ENCODE measurements at regions not wholly inside any gene's neighbourhood (a gene's known extent, or its start where the extent isn't known, plus 50 kb on each side); places are given as distances from the start of the nearest gene placed in this dataset.

GRCh38 chr3:180802837-180803236 lies 109.6 kb upstream of the FXR1 start:
- Histone ChIP-seq H3K27me3 (replicated peaks in 1 of 2; ENCODE audit: control insufficient read depth in 2 of 2, extremely low read depth in 1 of 2, insufficient read depth in 2 of 2, low read length in 1 of 2) (no peaks in the 10 kb centered on the region), H3K27ac (ENCODE audit: low read length) (no peak overlapping the region), H3K36me3 (ENCODE audit: control insufficient read depth in 2 of 2, extremely low read depth in 1 of 2, insufficient read depth in 1 of 2, low read length in 1 of 2) (no peaks in the 10 kb centered on the region), H3K9me3 (no peaks in the 10 kb centered on the region), H3K4me1 (ENCODE audit: control insufficient read depth in 1 of 2, extremely low read depth in 1 of 2, insufficient read depth in 2 of 2, low read length in 2 of 2) (no peaks in the 10 kb centered on the region), H3K4me3 (ENCODE audit: control insufficient read depth in 1 of 2, extremely low read depth in 1 of 2, low read length in 1 of 2) (no peak overlapping the region)
- H3K4me3 Mint-ChIP-seq: no peak overlapping the region
- H3K36me3 Mint-ChIP-seq: no peaks in the 10 kb centered on the region
- H3K27me3 Mint-ChIP-seq: peaks cover 6 to 20% of the 10 kb centered on the region in 2 donors
- CTCF ChIA-PET: no interaction called here
- H3K4me1 Mint-ChIP-seq: no peaks in the 10 kb centered on the region
- ATAC-seq (replicated peaks in 1 of 4): no peak
- POLR2A ChIA-PET: no interaction called here
- no peaks in the 10 kb centered on the region for H3K9me3 Mint-ChIP-seq
- no peak for DNase-seq
- H3K27ac Mint-ChIP-seq: no peak overlapping the region

- no peaks in the 10 kb centered on the region for H3K4me1 ChIP-seq (ENCODE audit: control insufficient read depth in 1 of 2, extremely low read depth in 1 of 2, insufficient read depth in 2 of 2, low read length in 2 of 2)
- no peaks in the 10 kb centered on the region for H3K9me3 Mint-ChIP-seq
- no peak overlapping the region for H3K4me3 Mint-ChIP-seq
- H3K9me3 ChIP-seq: no peaks in the 10 kb centered on the region
- peaks cover 0 to 7% of the 10 kb centered on the region in 2 donors for H3K27me3 Mint-ChIP-seq
- no peaks in the 10 kb centered on the region for H3K27me3 ChIP-seq (replicated peaks in 1 of 2; ENCODE audit: control insufficient read depth in 2 of 2, extremely low read depth in 1 of 2, insufficient read depth in 2 of 2, low read length in 1 of 2)
- no peaks in the 10 kb centered on the region for H3K36me3 ChIP-seq (ENCODE audit: control insufficient read depth in 2 of 2, extremely low read depth in 1 of 2, insufficient read depth in 1 of 2, low read length in 1 of 2)
- DNase-seq (no peak), ATAC-seq (replicated peaks in 1 of 4) (no peak)
- H3K27ac ChIP-seq (ENCODE audit: low read length): no peak overlapping the region
- no peaks in the 10 kb centered on the region for H3K4me1 Mint-ChIP-seq
- WGBS (ENCODE audit: insufficient coverage): no CpG with 5 or more reads among the region's 6 CpGs
- ChIA-PET POLR2A (no interaction called here), CTCF (no interaction called here)
- no peak overlapping the region for H3K4me3 ChIP-seq (ENCODE audit: control insufficient read depth in 1 of 2, extremely low read depth in 1 of 2, low read length in 1 of 2)
- H3K27ac Mint-ChIP-seq: no peak overlapping the region
- H3K36me3 Mint-ChIP-seq: no peaks in the 10 kb centered on the region
Measured at GRCh38 chr3:180804916-180805315, 107.6 kb upstream of the FXR1 start.

GRCh38 chr3:180808823-180809575 lies 103.5 kb upstream of the FXR1 start:
- Histone ChIP-seq H3K9me3 (no peaks in the 10 kb centered on the region), H3K36me3 (ENCODE audit: control insufficient read depth in 2 of 2, extremely low read depth in 1 of 2, insufficient read depth in 1 of 2, low read length in 1 of 2) (no peaks in the 10 kb centered on the region), H3K27ac (ENCODE audit: low read length) (no peak overlapping the region), H3K4me3 (ENCODE audit: control insufficient read depth in 1 of 2, extremely low read depth in 1 of 2, low read length in 1 of 2) (no peak overlapping the region), H3K4me1 (ENCODE audit: control insufficient read depth in 1 of 2, extremely low read depth in 1 of 2, insufficient read depth in 2 of 2, low read length in 2 of 2) (no peaks in the 10 kb centered on the region), H3K27me3 (replicated peaks in 1 of 2; ENCODE audit: control insufficient read depth in 2 of 2, extremely low read depth in 1 of 2, insufficient read depth in 2 of 2, low read length in 1 of 2) (no peaks in the 10 kb centered on the region)
- CTCF ChIA-PET: no interaction called here
- Mint-ChIP-seq H3K27me3 (peaks cover 0 to 2% of the 10 kb centered on the region in 2 donors), H3K36me3 (no peaks in the 10 kb centered on the region), H3K4me1 (no peaks in the 10 kb centered on the region), H3K9me3 (no peaks in the 10 kb centered on the region), H3K27ac (no peak overlapping the region), H3K4me3 (no peak overlapping the region)
- POLR2A ChIA-PET: interaction anchor here in 1 of 2 donors (0.5 kb wide), 1 partner anchor 54 kb away, joined by 5 read pairs; no protein-coding TSS in a partner anchor
- DNase-seq: no peak
- no peak for ATAC-seq (replicated peaks in 1 of 4)
- 0% methylated on average over 1 of the region's 1 CpG for WGBS (ENCODE audit: insufficient coverage)

- POLR2A ChIA-PET: no interaction called here
- Mint-ChIP-seq H3K9me3 (peaks cover 0 to 4% (median 0%) of the 10 kb centered on the region in 3 donors), H3K27me3 (peaks cover 3 to 7% of the 10 kb centered on the region in 2 donors), H3K27ac (no peak overlapping the region), H3K36me3 (no peaks in the 10 kb centered on the region), H3K4me1 (no peaks in the 10 kb centered on the region), H3K4me3 (no peak overlapping the region)
- Histone ChIP-seq H3K9me3 (no peaks in the 10 kb centered on the region), H3K36me3 (ENCODE audit: control insufficient read depth in 2 of 2, extremely low read depth in 1 of 2, insufficient read depth in 1 of 2, low read length in 1 of 2) (no peaks in the 10 kb centered on the region), H3K27ac (ENCODE audit: low read length) (no peak overlapping the region), H3K4me1 (ENCODE audit: control insufficient read depth in 1 of 2, extremely low read depth in 1 of 2, insufficient read depth in 2 of 2, low read length in 2 of 2) (no peaks in the 10 kb centered on the region), H3K27me3 (replicated peaks in 1 of 2; ENCODE audit: control insufficient read depth in 2 of 2, extremely low read depth in 1 of 2, insufficient read depth in 2 of 2, low read length in 1 of 2) (peaks cover 0 to 8% of the 10 kb centered on the region in 2 experiments), H3K4me3 (ENCODE audit: control insufficient read depth in 1 of 2, extremely low read depth in 1 of 2, low read length in 1 of 2) (no peak overlapping the region)
- no peak for ATAC-seq (replicated peaks in 1 of 4)
- WGBS (ENCODE audit: insufficient coverage): 90% methylated on average over 15 of the region's 15 CpGs
- CTCF ChIA-PET: no interaction called here
- no peak for DNase-seq
Measured at GRCh38 chr3:180820400-180820799, 92.1 kb upstream of the FXR1 start.

- Mint-ChIP-seq H3K4me1 (no peaks in the 10 kb centered on the region), H3K36me3 (no peaks in the 10 kb centered on the region), H3K27me3 (peaks cover 3 to 5% of the 10 kb centered on the region in 2 donors), H3K9me3 (no peaks in the 10 kb centered on the region), H3K4me3 (no peak overlapping the region), H3K27ac (no peak overlapping the region)
- CTCF ChIA-PET: no interaction called here
- no peak overlapping the region for H3K27ac ChIP-seq (ENCODE audit: low read length)
- H3K36me3 ChIP-seq (ENCODE audit: control insufficient read depth in 2 of 2, extremely low read depth in 1 of 2, insufficient read depth in 1 of 2, low read length in 1 of 2): no peaks in the 10 kb centered on the region
- no peaks in the 10 kb centered on the region for H3K9me3 ChIP-seq
- no peak for ATAC-seq (replicated peaks in 1 of 4)
- no peak overlapping the region for H3K4me3 ChIP-seq (ENCODE audit: control insufficient read depth in 1 of 2, extremely low read depth in 1 of 2, low read length in 1 of 2)
- H3K4me1 ChIP-seq (ENCODE audit: control insufficient read depth in 1 of 2, extremely low read depth in 1 of 2, insufficient read depth in 2 of 2, low read length in 2 of 2): no peaks in the 10 kb centered on the region
- POLR2A ChIA-PET: no interaction called here
- no peak for DNase-seq
- H3K27me3 ChIP-seq (replicated peaks in 1 of 2; ENCODE audit: control insufficient read depth in 2 of 2, extremely low read depth in 1 of 2, insufficient read depth in 2 of 2, low read length in 1 of 2): peaks cover 0 to 8% of the 10 kb centered on the region in 2 experiments
- WGBS (ENCODE audit: insufficient coverage): no CpG with 5 or more reads among the region's 2 CpGs
Measured at GRCh38 chr3:180825964-180826363, 86.5 kb upstream of the FXR1 start.

DNA sequence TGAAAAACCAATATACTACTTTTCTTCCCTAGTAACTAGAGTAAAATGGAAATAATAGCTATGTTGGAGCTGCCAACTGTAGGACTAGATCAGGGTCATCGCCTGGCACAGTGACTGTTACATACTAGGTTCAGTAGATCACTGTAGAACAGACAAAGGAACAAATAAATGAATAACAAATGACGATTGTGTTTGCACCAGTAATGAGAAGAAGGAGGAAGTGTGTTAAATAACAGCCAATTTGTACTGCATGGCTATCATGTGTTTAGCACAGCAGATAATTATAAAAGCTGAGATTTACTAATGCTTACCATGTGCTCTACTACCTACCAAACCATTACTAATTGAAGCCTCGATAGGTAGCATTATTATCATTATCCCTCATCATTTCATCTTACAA lies 85.3 kb upstream of the FXR1 start:
- POLR2A ChIA-PET: no interaction called here
- Histone ChIP-seq H3K4me3 (ENCODE audit: control insufficient read depth in 1 of 2, extremely low read depth in 1 of 2, low read length in 1 of 2) (no peak overlapping the region), H3K27ac (ENCODE audit: low read length) (no peak overlapping the region), H3K36me3 (ENCODE audit: control insufficient read depth in 2 of 2, extremely low read depth in 1 of 2, insufficient read depth in 1 of 2, low read length in 1 of 2) (no peaks in the 10 kb centered on the region), H3K9me3 (no peaks in the 10 kb centered on the region), H3K4me1 (ENCODE audit: control insufficient read depth in 1 of 2, extremely low read depth in 1 of 2, insufficient read depth in 2 of 2, low read length in 2 of 2) (no peaks in the 10 kb centered on the region), H3K27me3 (replicated peaks in 1 of 2; ENCODE audit: control insufficient read depth in 2 of 2, extremely low read depth in 1 of 2, insufficient read depth in 2 of 2, low read length in 1 of 2) (peaks cover 0 to 4% of the 10 kb centered on the region in 2 experiments)
- H3K27me3 Mint-ChIP-seq: peaks cover 0 to 3% of the 10 kb centered on the region in 2 donors
- WGBS (ENCODE audit: insufficient coverage): 100% methylated on average over 1 of the region's 3 CpGs
- no peak for ATAC-seq (replicated peaks in 1 of 4)
- no peak overlapping the region for H3K27ac Mint-ChIP-seq
- H3K36me3 Mint-ChIP-seq: no peaks in the 10 kb centered on the region
- no peak for DNase-seq
- CTCF ChIA-PET: no interaction called here
- no peaks in the 10 kb centered on the region for H3K4me1 Mint-ChIP-seq
- no peaks in the 10 kb centered on the region for H3K9me3 Mint-ChIP-seq
- no peak overlapping the region for H3K4me3 Mint-ChIP-seq

All from T-cell (primary cell).